Fibroblast of the conjunctiva (primary cell): ENCODE measurements at regions not wholly inside any gene's neighbourhood (a gene's known extent, or its start where the extent isn't known, plus 50 kb on each side); places are given as distances from the start of the nearest gene placed in this dataset.

Source experiments
- DNase-seq: peaks from one replicate; pipeline ENCODE4 v3.0.0-alpha.2; 2010; ENCODE audit warnings: low read depth

GRCh38 chr3:30222441-30222840 lies 384.0 kb upstream of the TGFBR2 start:
- DNase-seq = no peak

- DNase-seq = no peak
These were observed 381.4 kb upstream of the TGFBR2 start for GRCh38 chr3:30225021-30225420.

- no peak for DNase-seq
These were observed 379.7 kb upstream of the TGFBR2 start for GRCh38 chr3:30226601-30227151.

- DNase-seq = peak; percentile 84
These were observed 378.7 kb upstream of the TGFBR2 start for GRCh38 chr3:30227571-30228301.

- DNase-seq = no peak
These were observed 378.1 kb upstream of the TGFBR2 start for GRCh38 chr3:30228302-30228631.

- peak; percentile 36 for DNase-seq
These were observed 374.9 kb upstream of the TGFBR2 start for GRCh38 chr3:30231277-30232141.

- peak; percentile 18 for DNase-seq
These were observed 374.3 kb upstream of the TGFBR2 start for GRCh38 chr3:30232142-30232541.

GRCh38 chr3:30233913-30234646 lies 372.3 kb upstream of the TGFBR2 start:
- DNase-seq = no peak

GRCh38 chr3:30236011-30236410 lies 370.4 kb upstream of the TGFBR2 start:
- DNase-seq = no peak

- DNase-seq = no peak
These were observed 364.7 kb upstream of the TGFBR2 start for GRCh38 chr3:30241721-30242120.

- DNase-seq = no peak
These were observed 360.4 kb upstream of the TGFBR2 start for GRCh38 chr3:30245858-30246622.

- DNase-seq = no peak
These were observed 358.0 kb upstream of the TGFBR2 start for GRCh38 chr3:30248423-30248822.

- no peak for DNase-seq
These were observed 353.9 kb upstream of the TGFBR2 start for GRCh38 chr3:30252474-30252873.

GRCh38 chr3:30253832-30254231 lies 352.6 kb upstream of the TGFBR2 start:
- DNase-seq = no peak

- no peak for DNase-seq
These were observed 349.9 kb upstream of the TGFBR2 start for GRCh38 chr3:30256474-30256873.

- DNase-seq = no peak
These were observed 347.7 kb upstream of the TGFBR2 start for GRCh38 chr3:30258426-30259392.

GRCh38 chr3:30259730-30260129 lies 346.7 kb upstream of the TGFBR2 start:
- no peak for DNase-seq

- no peak for DNase-seq
These were observed 345.6 kb upstream of the TGFBR2 start for GRCh38 chr3:30260762-30261161.

GRCh38 chr3:30263238-30263924 lies 343.0 kb upstream of the TGFBR2 start:
- DNase-seq = no peak

- no peak for DNase-seq
These were observed 342.5 kb upstream of the TGFBR2 start for GRCh38 chr3:30263925-30264313.
